Tibial nerve (tissue), 4 donors: ENCODE measurements at regions not wholly inside any gene's neighbourhood (a gene's known extent, or its start where the extent isn't known, plus 50 kb on each side); places are given as distances from the start of the nearest gene placed in this dataset.

Experiments used
- EP300 ChIP-seq, 2 donors: sonication (generic); formaldehyde crosslinking; IDR thresholded peaks; one replicate each; pipeline ENCODE4 v1.6.1; 2017; ENCODE audit warnings: antibody characterized with exemption in 2 of 2, mild to moderate bottlenecking in 1 of 2
- POLR2A ChIP-seq, 2 donors: fragments of 450-650 bp; IDR thresholded peaks; one replicate each; pipeline ENCODE4 v1.6.1; 2017; ENCODE audit warnings: antibody characterized with exemption in 2 of 2, mild to moderate bottlenecking in 2 of 2, moderate library complexity in 2 of 2
- TF ChIP-seq, protein P1 (sequence below), 5 experiments: fragments of 200-600 bp in 3 of 5; fragments of 450-650 bp in 2 of 5; sonication (generic) in 3 of 5; IDR thresholded peaks; one replicate each; pipeline ENCODE4 v1.5.1; 2016 to 2019; ENCODE audit warnings: antibody characterized with exemption in 5 of 5, mild to moderate bottlenecking in 3 of 5, moderate library complexity in 2 of 5

- TF ChIP-seq, protein P1, sequence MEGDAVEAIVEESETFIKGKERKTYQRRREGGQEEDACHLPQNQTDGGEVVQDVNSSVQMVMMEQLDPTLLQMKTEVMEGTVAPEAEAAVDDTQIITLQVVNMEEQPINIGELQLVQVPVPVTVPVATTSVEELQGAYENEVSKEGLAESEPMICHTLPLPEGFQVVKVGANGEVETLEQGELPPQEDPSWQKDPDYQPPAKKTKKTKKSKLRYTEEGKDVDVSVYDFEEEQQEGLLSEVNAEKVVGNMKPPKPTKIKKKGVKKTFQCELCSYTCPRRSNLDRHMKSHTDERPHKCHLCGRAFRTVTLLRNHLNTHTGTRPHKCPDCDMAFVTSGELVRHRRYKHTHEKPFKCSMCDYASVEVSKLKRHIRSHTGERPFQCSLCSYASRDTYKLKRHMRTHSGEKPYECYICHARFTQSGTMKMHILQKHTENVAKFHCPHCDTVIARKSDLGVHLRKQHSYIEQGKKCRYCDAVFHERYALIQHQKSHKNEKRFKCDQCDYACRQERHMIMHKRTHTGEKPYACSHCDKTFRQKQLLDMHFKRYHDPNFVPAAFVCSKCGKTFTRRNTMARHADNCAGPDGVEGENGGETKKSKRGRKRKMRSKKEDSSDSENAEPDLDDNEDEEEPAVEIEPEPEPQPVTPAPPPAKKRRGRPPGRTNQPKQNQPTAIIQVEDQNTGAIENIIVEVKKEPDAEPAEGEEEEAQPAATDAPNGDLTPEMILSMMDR (IDR thresholded peaks at IDR 0.05) = no peak
- no peak for TF ChIP-seq EP300 (IDR thresholded peaks at IDR 0.05)
- no peak for TF ChIP-seq POLR2A (IDR thresholded peaks at IDR 0.05)
Observed at GRCh38 chr17:77725846-77726245, 232.7 kb upstream of the TNRC6C start.
